NCI-H1694 treated with DMSO at 0.1 percent for 48 hours (cell line): ENCODE measurements at regions not wholly inside any gene's neighbourhood (a gene's known extent, or its start where the extent isn't known, plus 50 kb on each side); places are given as distances from the start of the nearest gene placed in this dataset.
"Not testable (repeated sequence)": the region's sequence is repeated elsewhere in the genome, so short reads cannot be mapped to it uniquely, and the experiment has no call there.

Source experiments
- DNase-seq: peaks from one replicate; lab custom pipeline; 2025; lab: John Stamatoyannopoulos, UW

DNA sequence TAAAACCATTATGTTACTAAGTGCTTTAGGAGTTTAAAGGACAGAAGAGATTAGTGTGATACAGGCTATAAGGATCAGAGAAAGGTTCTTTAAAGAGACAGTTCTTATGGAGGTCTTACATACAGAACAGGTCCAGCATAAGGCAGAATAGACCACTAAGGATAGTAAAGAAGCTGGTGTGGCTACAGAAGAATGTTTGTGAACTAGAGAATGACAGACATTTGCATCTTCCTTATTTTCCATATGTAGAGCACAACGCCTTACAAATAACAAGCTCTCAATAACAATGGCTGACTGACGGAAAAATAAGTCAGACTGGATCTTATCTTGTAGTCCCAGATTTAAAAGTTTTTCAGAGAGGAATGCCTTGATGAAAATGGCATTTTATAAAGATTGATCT is 95.6 kb upstream of the NOTCH2NLA start:
- DNase-seq: not testable (repeated sequence)

- DNase-seq: not testable (repeated sequence)
Observed at GRCh38 chr1:146323302-146323701, 94.5 kb upstream of the NOTCH2NLA start.

DNA sequence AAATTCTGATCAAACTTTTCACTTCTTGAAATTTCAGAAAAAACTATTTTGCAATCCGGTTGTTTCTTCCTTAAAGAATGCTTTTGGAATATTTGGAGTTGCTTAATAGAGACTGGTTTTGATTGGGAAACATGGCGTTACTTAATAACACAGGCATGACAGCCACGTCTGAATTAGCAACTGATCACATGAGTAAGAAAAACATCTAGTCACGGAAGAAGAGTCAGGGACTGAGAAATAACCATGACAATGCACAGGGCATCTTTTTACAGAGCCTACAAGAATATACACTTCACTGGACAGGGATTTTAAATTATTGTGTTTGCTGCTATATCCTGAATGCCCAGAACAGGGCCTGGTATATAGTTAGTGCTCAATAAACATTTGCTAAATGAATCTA is 94.1 kb upstream of the NOTCH2NLA start:
- DNase-seq: not testable (repeated sequence)

DNA sequence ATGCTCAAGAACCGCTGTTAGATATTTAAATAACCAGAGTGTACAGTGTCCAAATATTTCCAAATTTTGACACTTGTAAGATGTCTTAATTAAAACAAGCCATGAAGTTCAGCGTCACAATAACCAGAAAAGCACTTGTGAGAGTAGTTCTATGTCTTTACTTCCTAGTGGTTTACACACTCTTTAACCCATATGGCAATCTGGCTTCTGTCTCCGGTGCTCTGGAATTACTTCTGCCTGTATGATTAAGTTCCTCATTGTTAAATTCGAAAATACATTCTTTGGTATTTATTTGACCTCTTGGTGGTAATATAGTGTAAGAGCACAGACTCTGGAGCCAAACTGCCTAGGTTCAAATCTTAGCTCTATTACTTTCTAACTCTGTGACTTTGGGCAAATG is 89.9 kb upstream of the NOTCH2NLA start:
- not testable (repeated sequence) for DNase-seq

GRCh38 chr1:146317785-146318184 is 89.0 kb upstream of the NOTCH2NLA start:
- not testable (repeated sequence) for DNase-seq

DNA sequence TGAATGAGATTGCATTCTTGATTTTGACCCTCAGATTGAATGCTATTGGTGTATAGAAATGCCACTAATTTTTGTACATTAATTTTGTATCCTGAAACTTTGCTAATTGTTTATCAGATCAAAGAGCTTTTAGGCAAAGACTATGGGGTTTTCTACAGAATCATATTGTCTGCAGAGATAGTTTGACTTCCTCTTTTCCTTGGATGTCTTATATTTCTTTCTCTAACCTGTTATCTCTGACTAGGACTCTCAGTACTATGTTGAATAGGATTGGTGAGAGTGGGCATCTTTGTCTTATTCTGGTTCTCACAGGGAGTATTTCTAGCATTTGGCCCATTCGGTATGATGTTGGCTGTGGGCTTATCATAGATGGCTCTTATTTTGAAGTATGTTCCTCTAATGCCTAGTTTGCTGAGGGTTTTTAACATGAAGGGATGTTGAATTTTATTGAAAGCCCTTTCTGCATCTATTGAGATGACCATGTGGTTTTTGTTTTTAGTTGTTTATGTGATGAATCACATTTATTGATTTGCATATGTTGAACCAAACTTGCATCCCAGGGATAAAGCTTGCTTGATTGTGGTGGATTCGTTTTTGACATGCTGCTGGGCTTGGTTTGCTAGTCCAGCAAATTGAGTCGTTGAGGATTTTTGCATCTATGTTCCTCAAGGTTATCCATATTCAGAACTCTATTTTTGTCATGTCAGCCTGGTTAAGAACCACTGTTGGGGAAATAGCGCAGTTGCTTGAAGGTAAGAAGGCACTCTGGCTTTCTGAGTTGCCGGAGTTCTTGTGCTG is 85.8 kb upstream of the NOTCH2NLA start:
- DNase-seq: not testable (repeated sequence)

- not testable (repeated sequence) for DNase-seq
Observed at GRCh38 chr1:146310579-146310978, 81.8 kb upstream of the NOTCH2NLA start.

DNA sequence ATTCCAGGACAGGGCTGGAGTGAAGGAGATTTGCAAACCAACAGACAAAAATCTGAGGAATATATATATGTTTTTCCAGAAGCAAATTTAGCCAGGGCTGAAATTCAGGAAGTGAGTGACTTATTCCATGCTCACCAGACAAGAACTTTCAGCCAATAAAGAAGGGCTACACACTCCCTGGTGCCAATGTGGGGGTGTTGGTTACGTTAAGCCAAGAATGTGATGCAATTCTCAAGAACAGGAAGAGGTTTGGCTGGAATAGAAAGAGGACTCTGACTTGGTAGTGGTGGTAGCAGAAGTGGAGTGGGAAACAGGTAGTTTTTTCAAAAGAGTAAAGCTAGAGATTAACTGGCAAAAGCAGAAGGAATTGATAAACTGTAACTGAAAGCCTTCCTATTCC is 80.6 kb upstream of the NOTCH2NLA start:
- DNase-seq: not testable (repeated sequence)

DNA sequence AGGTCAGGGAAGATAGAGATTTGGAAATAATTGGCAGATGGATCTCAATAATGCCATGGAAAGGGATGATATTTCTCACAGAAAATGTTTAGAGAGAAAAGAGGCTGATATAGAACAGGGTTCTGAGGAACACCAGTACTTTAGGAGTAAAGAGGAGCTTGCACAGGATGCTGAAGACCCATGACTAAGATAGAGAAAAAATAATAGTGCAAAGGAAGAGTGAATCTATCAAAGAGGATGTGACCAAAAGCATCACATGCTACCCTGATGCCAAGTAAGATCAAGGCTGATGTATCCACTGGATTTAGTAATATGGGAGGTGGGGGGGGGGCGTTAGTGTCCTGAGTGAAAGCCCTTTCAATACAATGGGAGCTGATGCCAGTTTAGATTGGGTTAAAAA is 80.1 kb upstream of the NOTCH2NLA start:
- DNase-seq: not testable (repeated sequence)

DNA sequence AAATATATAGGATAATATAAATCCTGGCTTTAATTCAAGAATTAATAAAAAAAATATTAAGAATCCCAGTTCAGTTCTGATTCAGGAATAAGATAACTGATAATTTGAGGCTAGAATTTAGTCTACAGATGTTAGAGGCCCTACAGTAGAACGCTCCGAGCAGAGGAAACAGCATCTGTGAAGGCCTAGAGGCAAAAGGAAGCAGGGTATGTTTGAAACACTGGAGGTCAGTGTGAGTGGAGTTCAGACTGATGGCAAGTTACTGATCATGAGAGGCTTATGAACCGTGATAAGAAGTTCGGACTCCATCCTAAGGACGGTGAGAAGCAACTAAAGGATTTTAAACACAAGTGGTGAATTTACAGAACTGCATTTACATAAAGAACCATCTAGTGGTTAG is 79.3 kb upstream of the NOTCH2NLA start:
- not testable (repeated sequence) for DNase-seq

GRCh38 chr1:146307632-146308031 is 78.8 kb upstream of the NOTCH2NLA start:
- DNase-seq: not testable (repeated sequence)

DNA sequence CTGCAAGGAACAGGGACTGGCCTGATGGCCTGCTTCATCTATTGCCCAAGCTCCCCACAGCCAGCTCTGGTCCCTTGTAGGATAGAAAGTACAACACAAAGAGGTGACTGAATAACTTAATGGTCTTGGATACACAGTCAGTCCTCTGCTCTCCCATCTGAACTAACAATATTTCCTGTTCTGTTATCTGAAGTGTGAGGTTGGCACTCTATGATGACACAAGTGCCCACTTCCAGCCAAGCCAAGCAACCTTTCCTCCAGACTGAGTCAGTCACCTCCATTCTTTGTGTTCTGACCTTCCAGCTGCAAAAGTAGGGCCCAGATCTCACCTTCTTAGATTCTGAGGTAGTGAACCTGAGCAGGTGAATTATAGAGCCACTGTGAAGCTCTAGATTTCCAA is 77.8 kb upstream of the NOTCH2NLA start:
- DNase-seq: not testable (repeated sequence)

DNA sequence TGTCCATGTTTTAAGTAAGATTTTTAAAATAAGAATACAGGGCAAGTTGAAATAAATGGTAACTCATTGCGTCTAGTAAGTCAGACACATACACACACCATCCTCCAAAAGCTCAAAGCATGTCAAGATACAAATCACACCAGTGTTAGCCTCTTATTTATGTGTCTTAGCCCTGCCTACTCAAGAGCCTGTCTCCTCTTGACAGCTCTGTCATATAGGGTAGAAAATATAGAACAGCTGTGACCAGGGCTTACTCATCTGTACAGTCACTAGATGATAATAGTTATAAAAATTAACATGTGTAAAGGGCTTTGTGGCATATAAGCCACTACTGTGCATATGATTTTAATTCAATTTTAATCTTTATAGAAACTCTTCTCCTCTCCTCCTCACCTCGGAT is 76.6 kb upstream of the NOTCH2NLA start:
- DNase-seq: not testable (repeated sequence)

GRCh38 chr1:146298575-146298897 is 69.7 kb upstream of the NOTCH2NLA start:
- not testable (repeated sequence) for DNase-seq

DNA sequence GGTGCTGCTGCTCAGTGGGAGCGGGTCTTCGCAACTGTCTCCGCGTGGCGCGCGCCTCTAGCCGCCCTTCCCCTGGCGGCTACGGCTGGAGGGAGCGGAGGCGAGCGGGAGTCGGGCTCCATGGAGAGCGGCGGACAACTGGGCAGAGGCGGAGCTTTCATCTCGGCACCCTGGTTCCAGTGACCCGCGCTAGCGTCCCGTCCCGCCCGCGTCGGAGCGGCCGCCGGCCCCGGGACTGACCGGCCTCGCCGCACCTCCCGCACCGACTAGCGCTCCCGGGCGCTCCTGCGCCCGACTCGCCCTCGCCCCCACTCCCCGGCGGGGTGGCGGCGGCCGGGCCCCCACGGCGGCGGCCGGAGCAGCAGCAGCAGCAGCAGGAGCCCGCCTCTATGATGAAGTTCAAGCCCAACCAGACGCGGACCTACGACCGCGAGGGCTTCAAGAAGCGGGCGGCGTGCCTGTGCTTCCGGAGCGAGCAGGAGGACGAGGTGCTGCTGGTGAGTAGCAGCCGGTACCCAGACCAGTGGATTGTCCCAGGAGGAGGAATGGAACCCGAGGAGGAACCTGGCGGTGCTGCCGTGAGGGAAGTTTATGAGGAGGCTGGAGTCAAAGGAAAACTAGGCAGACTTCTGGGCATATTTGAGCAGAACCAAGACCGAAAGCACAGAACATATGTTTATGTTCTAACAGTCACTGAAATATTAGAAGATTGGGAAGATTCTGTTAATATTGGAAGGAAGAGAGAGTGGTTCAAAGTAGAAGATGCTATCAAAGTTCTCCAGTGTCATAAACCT is 69.2 kb upstream of the NOTCH2NLA start:
- not testable (repeated sequence) for DNase-seq

DNA sequence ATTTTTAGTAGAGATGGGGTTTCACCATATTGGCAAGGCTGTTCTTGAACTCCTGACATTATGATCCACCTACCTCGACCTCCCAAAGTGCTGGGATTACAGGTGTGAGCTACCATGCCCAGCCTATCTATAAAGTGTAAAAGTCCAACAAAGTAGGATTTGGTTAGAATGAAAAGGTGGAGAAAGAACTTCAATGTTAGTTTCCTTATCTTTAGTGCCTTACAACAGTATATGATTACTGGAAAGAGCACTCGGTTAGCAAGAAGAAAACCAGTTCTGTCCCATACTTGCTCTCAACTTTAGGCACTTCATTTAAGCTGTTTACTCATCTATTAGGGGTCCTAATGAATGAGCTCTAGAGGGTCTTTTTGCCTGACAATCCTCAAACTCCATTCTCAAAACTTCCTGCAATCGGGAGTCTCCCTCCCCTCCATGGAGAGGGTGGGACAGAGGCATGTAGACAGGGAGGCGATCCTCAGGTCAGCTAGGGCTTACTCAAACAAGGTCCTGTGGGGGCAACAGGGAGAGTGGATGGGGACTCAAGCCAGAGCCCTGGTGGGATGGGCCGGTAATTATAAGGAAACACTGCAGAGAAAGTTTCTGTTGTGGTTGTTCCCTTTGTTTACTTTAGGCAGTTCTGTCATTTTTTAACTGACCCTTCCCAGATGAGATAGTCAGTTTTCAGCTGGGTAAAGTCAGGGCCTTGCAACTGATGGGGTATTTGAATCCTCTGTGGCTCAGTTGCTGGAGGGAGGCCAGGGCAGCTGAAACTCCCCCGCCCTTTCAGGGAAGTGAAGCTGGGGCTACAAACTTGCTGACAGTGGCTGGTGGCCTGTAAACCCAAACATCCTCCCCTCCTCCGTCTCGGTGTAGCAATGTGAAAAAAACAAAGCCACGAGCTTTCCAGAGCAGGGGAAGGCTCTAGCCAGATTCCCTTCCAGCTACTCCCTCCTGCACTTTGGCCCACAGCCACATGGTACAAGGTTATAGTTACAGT is 64.4 kb upstream of the NOTCH2NLA start:
- DNase-seq: not testable (repeated sequence)

- DNase-seq: not testable (repeated sequence)
Observed at GRCh38 chr1:146292424-146292823, 63.6 kb upstream of the NOTCH2NLA start.

DNA sequence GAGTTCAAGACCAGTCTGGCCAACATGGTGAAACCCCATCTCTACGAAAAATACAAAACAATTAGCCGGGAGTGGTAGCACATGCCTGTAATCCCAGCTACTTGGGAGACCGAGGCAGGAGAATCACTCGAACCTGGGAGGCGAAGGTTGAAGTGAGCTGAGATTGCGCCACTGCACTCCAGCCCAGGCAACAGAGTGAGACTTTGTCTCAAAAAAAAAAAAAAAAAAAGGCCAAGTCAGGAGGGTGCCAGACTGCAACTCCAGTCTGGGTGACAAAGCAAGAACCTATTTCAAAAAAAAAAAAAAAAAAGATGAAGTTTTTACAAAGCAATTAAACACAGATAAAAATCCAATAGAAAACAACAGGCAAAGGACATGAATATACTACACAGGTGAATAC is 59.1 kb upstream of the NOTCH2NLA start:
- DNase-seq: not testable (repeated sequence)

GRCh38 chr1:146284760-146285159 is 55.9 kb upstream of the NOTCH2NLA start:
- DNase-seq: not testable (repeated sequence)

- DNase-seq: not testable (repeated sequence)
Observed at GRCh38 chr1:146283527-146283880, 54.7 kb upstream of the NOTCH2NLA start.

GRCh38 chr1:146282807-146283526 is 54.1 kb upstream of the NOTCH2NLA start:
- not testable (repeated sequence) for DNase-seq
